Liver (tissue), 3 donors: ENCODE measurements at regions not wholly inside any gene's neighbourhood (a gene's known extent, or its start where the extent isn't known, plus 50 kb on each side); places are given as distances from the start of the nearest gene placed in this dataset.

Experiments
- ATF3 ChIP-seq: IDR thresholded peaks from 2 replicates; pipeline ENCODE4 v1.6.1; 2016; ENCODE audit warnings: antibody characterized with exemption
- CTCF ChIP-seq: fragments of 150-350 bp; IDR thresholded peaks from 2 replicates; pipeline ENCODE4 v1.5.1; 2017; ENCODE audit warnings: improper control_type of control experiment, low read depth, low read length; ENCODE audit not compliant: missing input control
- JUND ChIP-seq, 2 donors: IDR thresholded peaks; 2 replicates each; pipeline ENCODE4 v1.6.1; 2016; ENCODE audit warnings: antibody characterized with exemption in 2 of 2
- MAX ChIP-seq: IDR thresholded peaks from 2 replicates; pipeline ENCODE4 v1.6.1; 2016; ENCODE audit warnings: antibody characterized with exemption
- RAD21 ChIP-seq, 2 donors: IDR thresholded peaks; 2 replicates each; pipeline ENCODE4 v1.6.1; 2016; ENCODE audit warnings: antibody characterized with exemption in 2 of 2, mild to moderate bottlenecking in 2 of 2
- SP1 ChIP-seq: IDR thresholded peaks from 2 replicates; pipeline ENCODE4 v1.6.1; 2018; ENCODE audit warnings: antibody characterized with exemption, mild to moderate bottlenecking
- TAF1 ChIP-seq: conservative IDR thresholded peaks from 2 replicates; pipeline ENCODE4 v1.6.1; 2016; ENCODE audit warnings: antibody characterized with exemption, mild to moderate bottlenecking
- donor health status: healthy.
- donor health status: healthy.

- TF ChIP-seq SP1: no peak
- TF ChIP-seq MAX: no peak
- no peak for TF ChIP-seq CTCF
- TF ChIP-seq ATF3: no peak
- no peak for TF ChIP-seq RAD21 (IDR thresholded peaks at IDR 0.05)
- TF ChIP-seq TAF1: no peak
- TF ChIP-seq JUND (IDR thresholded peaks at IDR 0.05): no peak
These were observed 57.4 kb upstream of the NMNAT3 start for GRCh38 chr3:139735191-139735590.
